ENCODE measurements at regions not wholly inside any gene's neighbourhood (a gene's known extent, or its start where the extent isn't known, plus 50 kb on each side); places are given as distances from the start of the nearest gene placed in this dataset.
"Not testable (repeated sequence)": the region's sequence is repeated elsewhere in the genome, so short reads cannot be mapped to it uniquely, and the experiment has no call there.

- WGBS, 2 donors: 74 to 81% methylated on average over 2 of the region's 2 CpGs
These were observed 249.8 kb upstream of the SFSWAP start for GRCh38 chr12:131461096-131461495.

GRCh38 chr12:131463174-131463573, 247.7 kb upstream of the SFSWAP start:
- TF ChIP-seq CTCF (IDR thresholded peaks at IDR 0.05): no peak
- TF ChIP-seq POLR2A (IDR thresholded peaks at IDR 0.05): no peak
- DNase-seq (ENCODE audit: low spot score in 2 of 2): no peak
- H3K4me3 ChIP-seq (ENCODE audit: low read depth, poor library complexity, severe bottlenecking): no peak overlapping the region
- intact Hi-C loops (cut with DNase I; ENCODE audit: low total_unique reads): no loop called here
- 75 to 77% methylated on average over 4 of the region's 4 CpGs for WGBS, 2 donors

More at GRCh38 chr12:131461096-131461495, 249.8 kb upstream of the SFSWAP start:
- TF ChIP-seq CTCF (IDR thresholded peaks at IDR 0.05) (no peak), POLR2A (IDR thresholded peaks at IDR 0.05) (no peak)
- DNase-seq (ENCODE audit: low spot score in 2 of 2): peak in 1 of 2 donors; percentile 73
- H3K4me3 ChIP-seq (ENCODE audit: low read depth, poor library complexity, severe bottlenecking): no peak overlapping the region
- intact Hi-C loops (cut with DNase I; ENCODE audit: low total_unique reads): no loop called here

- H3K4me3 ChIP-seq (ENCODE audit: low read depth, poor library complexity, severe bottlenecking): no peak overlapping the region
- TF ChIP-seq CTCF (IDR thresholded peaks at IDR 0.05) (no peak), POLR2A (IDR thresholded peaks at IDR 0.05) (no peak)
- no peak for DNase-seq (ENCODE audit: low spot score in 2 of 2)
- WGBS, 2 donors: 83 to 92% methylated on average over 1 of the region's 1 CpG
- intact Hi-C loops (cut with DNase I; ENCODE audit: low total_unique reads): no loop called here
These were observed 246.8 kb upstream of the SFSWAP start for GRCh38 chr12:131464081-131464480.

GRCh38 chr12:131466306-131466705, 244.6 kb upstream of the SFSWAP start:
- 89 to 93% methylated on average over 3 to 5 of the region's 5 CpGs for WGBS, 2 donors
- DNase-seq (ENCODE audit: low spot score in 2 of 2): peak in 1 of 2 donors; percentile 65
- intact Hi-C loops (cut with DNase I; ENCODE audit: low total_unique reads): no loop called here
- no peak overlapping the region for H3K4me3 ChIP-seq (ENCODE audit: low read depth, poor library complexity, severe bottlenecking)
- TF ChIP-seq CTCF (IDR thresholded peaks at IDR 0.05) (no peak), POLR2A (IDR thresholded peaks at IDR 0.05) (no peak)

GRCh38 chr12:131466932-131467331, 244.0 kb upstream of the SFSWAP start:
- TF ChIP-seq POLR2A (IDR thresholded peaks at IDR 0.05) (no peak), CTCF (IDR thresholded peaks at IDR 0.05) (no peak)
- peak in 1 of 2 donors; percentile 60 for DNase-seq (ENCODE audit: low spot score in 2 of 2)
- no peak overlapping the region for H3K4me3 ChIP-seq (ENCODE audit: low read depth, poor library complexity, severe bottlenecking)
- intact Hi-C loops (cut with DNase I; ENCODE audit: low total_unique reads): no loop called here
- WGBS, 2 donors: 91 to 98% methylated on average over 4 of the region's 4 CpGs

- 83 to 94% methylated on average over 3 to 5 of the region's 5 CpGs for WGBS, 2 donors
- peak in 1 of 2 donors; percentile 60 for DNase-seq (ENCODE audit: low spot score in 2 of 2)
- TF ChIP-seq POLR2A (IDR thresholded peaks at IDR 0.05): no peak
- H3K4me3 ChIP-seq (ENCODE audit: low read depth, poor library complexity, severe bottlenecking): no peak overlapping the region
- intact Hi-C loops (cut with DNase I; ENCODE audit: low total_unique reads): no loop called here
These were observed 242.7 kb upstream of the SFSWAP start for GRCh38 chr12:131468206-131468605.

- H3K4me3 ChIP-seq (ENCODE audit: low read depth, poor library complexity, severe bottlenecking); intact Hi-C loops (cut with DNase I; ENCODE audit: low total_unique reads); DNase-seq (ENCODE audit: low spot score in 2 of 2): not testable (repeated sequence)
- 87 to 90% methylated on average over 3 to 4 of the region's 10 CpGs for WGBS, 2 donors
These were observed 240.9 kb upstream of the SFSWAP start for GRCh38 chr12:131469945-131470344.

Data from lower leg skin (tissue), 4 donors.